A549 (cell line): ENCODE measurements at regions not wholly inside any gene's neighbourhood (a gene's known extent, or its start where the extent isn't known, plus 50 kb on each side); places are given as distances from the start of the nearest gene placed in this dataset.

Experiments
- CBX2 ChIP-seq: fragments of 200-600 bp; sonication (generic); IDR thresholded peaks from 2 replicates; pipeline ENCODE4 v1.6.1; 2016; ENCODE audit warnings: low read depth, mild to moderate bottlenecking, borderline replicate concordance
- MAFK ChIP-seq: fragments of 450-650 bp; IDR thresholded peaks from 2 replicates; pipeline ENCODE4 v1.6.1; 2014; ENCODE audit not compliant: partially characterized antibody
- SREBF2 ChIP-seq: fragments of 450-650 bp; IDR thresholded peaks from 2 replicates; pipeline ENCODE4 v1.6.1; 2014; ENCODE audit warnings: mild to moderate bottlenecking, moderate library complexity
- TF ChIP-seq, protein P1 (sequence below): fragments of >200 bp; sonication (Bioruptor Twin); formaldehyde crosslinking; IDR thresholded peaks from 3 replicates; pipeline ENCODE4 v1.5.1; 2016

DNA sequence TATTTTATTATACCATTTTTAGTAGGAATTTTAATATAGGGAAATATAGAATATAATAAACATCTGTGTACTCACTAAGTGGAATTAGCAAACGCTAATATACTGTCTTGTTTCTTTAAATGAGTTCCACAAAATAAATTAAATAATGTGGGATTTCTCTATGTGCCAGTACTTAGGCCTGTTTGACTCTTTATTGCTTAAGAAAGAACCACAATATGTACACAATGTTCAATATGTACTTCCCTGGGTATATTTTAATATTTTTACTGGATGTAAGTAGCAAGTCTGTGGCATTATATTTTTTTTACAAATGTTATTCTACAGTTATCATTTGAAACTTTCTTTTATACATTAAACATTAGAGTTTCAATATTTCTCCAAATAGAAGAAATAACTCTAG lies 92.5 kb upstream of the CARD18 start:
- TF ChIP-seq, protein P1, sequence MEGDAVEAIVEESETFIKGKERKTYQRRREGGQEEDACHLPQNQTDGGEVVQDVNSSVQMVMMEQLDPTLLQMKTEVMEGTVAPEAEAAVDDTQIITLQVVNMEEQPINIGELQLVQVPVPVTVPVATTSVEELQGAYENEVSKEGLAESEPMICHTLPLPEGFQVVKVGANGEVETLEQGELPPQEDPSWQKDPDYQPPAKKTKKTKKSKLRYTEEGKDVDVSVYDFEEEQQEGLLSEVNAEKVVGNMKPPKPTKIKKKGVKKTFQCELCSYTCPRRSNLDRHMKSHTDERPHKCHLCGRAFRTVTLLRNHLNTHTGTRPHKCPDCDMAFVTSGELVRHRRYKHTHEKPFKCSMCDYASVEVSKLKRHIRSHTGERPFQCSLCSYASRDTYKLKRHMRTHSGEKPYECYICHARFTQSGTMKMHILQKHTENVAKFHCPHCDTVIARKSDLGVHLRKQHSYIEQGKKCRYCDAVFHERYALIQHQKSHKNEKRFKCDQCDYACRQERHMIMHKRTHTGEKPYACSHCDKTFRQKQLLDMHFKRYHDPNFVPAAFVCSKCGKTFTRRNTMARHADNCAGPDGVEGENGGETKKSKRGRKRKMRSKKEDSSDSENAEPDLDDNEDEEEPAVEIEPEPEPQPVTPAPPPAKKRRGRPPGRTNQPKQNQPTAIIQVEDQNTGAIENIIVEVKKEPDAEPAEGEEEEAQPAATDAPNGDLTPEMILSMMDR, result no peak
- TF ChIP-seq SREBF2 (no peak), CBX2 (no peak), MAFK (no peak)
